PC-3 (cell line): ENCODE measurements at regions not wholly inside any gene's neighbourhood (a gene's known extent, or its start where the extent isn't known, plus 50 kb on each side); places are given as distances from the start of the nearest gene placed in this dataset.
"Not testable (repeated sequence)": the region's sequence is repeated elsewhere in the genome, so short reads cannot be mapped to it uniquely, and the experiment has no call there.

Experiments
- ATAC-seq: fragments of 200-7000 bp; cut with Tn5 transposase; 2 replicates; pipeline ENCODE4 v1.9.1; 2020; ENCODE audit warnings: mild to moderate bottlenecking, moderate library complexity
- BruUV-seq: library from RNA; stranded (reverse); fragments of 400-500 nt; replicated peaks from 2 replicates; lab custom pipeline; 2021; lab: Mats Ljungman, UMichigan
- CTCF ChIA-PET: fragments of 300-600 bp; sonication (Branson Sonifier 250); formaldehyde crosslinking; loops from one replicate; lab custom pipeline; 2022; ENCODE audit warnings: antibody characterized with exemption; lab: Charles Lee
- POLR2A ChIA-PET: fragments of 300-600 bp; sonication (Branson Sonifier 250); formaldehyde crosslinking; loops from one replicate; lab custom pipeline; 2022; ENCODE audit warnings: antibody characterized with exemption; ENCODE audit not compliant: unreplicated experiment; lab: Charles Lee
- DNase-seq: peaks from one replicate; pipeline ENCODE4 v3.0.0-alpha.2; 2015
- H2AFZ ChIP-seq: fragments of 300-600 bp; sonication (generic); 2 replicates; pipeline ENCODE4 v1.6.0; 2016; ENCODE audit warnings: antibody characterized with exemption, low read length
- H3F3A ChIP-seq: fragments of 300-600 bp; sonication (generic); one replicate; pipeline ENCODE4 v1.6.0; 2017; ENCODE audit warnings: antibody characterized with exemption, low read length, control low read depth, mild to moderate bottlenecking; ENCODE audit not compliant: unreplicated experiment
- H3K27ac ChIP-seq: fragments of 300-600 bp; sonication (generic); 2 replicates; pipeline ENCODE4 v1.5.1; 2016; ENCODE audit warnings: mild to moderate bottlenecking, low read length
- H3K27me3 ChIP-seq: fragments of 300-600 bp; sonication (generic); 2 replicates; pipeline ENCODE4 v1.6.1; 2016; ENCODE audit warnings: low read length, mixed read lengths
- H3K36me3 ChIP-seq: fragments of 300-600 bp; sonication (generic); 2 replicates; pipeline ENCODE4 v1.6.1; 2016; ENCODE audit warnings: low read depth, mixed run types, low read length, mixed read lengths
- H3K4me1 ChIP-seq: fragments of 300-600 bp; sonication (generic); 2 replicates; pipeline ENCODE4 v1.5.1; 2016; ENCODE audit warnings: low read length; ENCODE audit not compliant: insufficient read depth
- H3K4me2 ChIP-seq: fragments of 300-600 bp; sonication (generic); 2 replicates; pipeline ENCODE4 v1.6.0; 2016; ENCODE audit warnings: low read length
- H3K4me3 ChIP-seq: fragments of 300-600 bp; sonication (generic); 2 replicates; pipeline ENCODE4 v1.5.1; 2016; ENCODE audit warnings: mild to moderate bottlenecking, low read length, mixed read lengths
- H3K79me2 ChIP-seq: fragments of 300-600 bp; sonication (generic); 2 replicates; pipeline ENCODE4 v1.6.1; 2017; ENCODE audit warnings: low read length, mixed read lengths
- H3K9ac ChIP-seq: fragments of 300-600 bp; sonication (generic); 2 replicates; pipeline ENCODE4 v1.6.0; 2016; ENCODE audit warnings: mild to moderate bottlenecking, low read length
- H3K9me2 ChIP-seq: fragments of 300-600 bp; sonication (generic); replicated peaks from 2 replicates; pipeline ENCODE4 v1.6.1; 2016; ENCODE audit warnings: mixed run types, low read length, mixed read lengths
- H3K9me3 ChIP-seq: fragments of 300-600 bp; sonication (generic); 2 replicates; pipeline ENCODE4 v1.6.1; 2016; ENCODE audit warnings: low read length, mixed read lengths
- H4K20me1 ChIP-seq: fragments of 300-600 bp; sonication (generic); 2 replicates; pipeline ENCODE4 v1.6.1; 2016; ENCODE audit warnings: low read length, mixed read lengths
- CTCF ChIP-seq: fragments of 300-600 bp; sonication (generic); conservative IDR thresholded peaks from 2 replicates; pipeline ENCODE4 v1.5.1; 2017; ENCODE audit warnings: antibody characterized with exemption, low read depth, mild to moderate bottlenecking, low read length
- EZH2 ChIP-seq: fragments of 300-600 bp; sonication (generic); IDR thresholded peaks from one replicate; pipeline ENCODE4 v1.6.1; 2017; ENCODE audit warnings: antibody characterized with exemption, mild to moderate bottlenecking, low read length; ENCODE audit not compliant: unreplicated experiment
- EZH2phosphoT487 ChIP-seq: fragments of 300-600 bp; sonication (generic); IDR thresholded peaks from 2 replicates; pipeline ENCODE4 v1.6.1; 2018; ENCODE audit warnings: mild to moderate bottlenecking, antibody characterized with exemption, low read length, borderline replicate concordance
- intact Hi-C: fragments of 100-400 bp; cut with micrococcal nuclease; formaldehyde crosslinking; loops from 2 replicates; pipeline ENCODE4 v1.9.0; 2023

GRCh38 chr4:66554826-66555225 is 884.5 kb upstream of the EPHA5 start:
- BruUV-seq, result no TSS peak
- no peaks in the 10 kb centered on the region for H3K27me3 ChIP-seq

GRCh38 chr4:66545301-66545700 is 875.0 kb upstream of the EPHA5 start:
- ATAC-seq, H3K9me3 ChIP-seq: not testable (repeated sequence)

More at GRCh38 chr4:66554826-66555225, 884.5 kb upstream of the EPHA5 start:
- Histone ChIP-seq H4K20me1 (no peaks in the 10 kb centered on the region), H3K9me3 (no peaks in the 10 kb centered on the region), H3F3A (no peaks in the 10 kb centered on the region), H3K36me3 (no peaks in the 10 kb centered on the region), H3K9ac (no peak overlapping the region), H3K4me3 (no peak overlapping the region), H3K79me2 (no peaks in the 10 kb centered on the region), H3K27ac (peak overlapping the region; percentile 12; the same call in 1 of the 2 replicates), H3K9me2 (no peaks in the 10 kb centered on the region), H3K4me2 (peak overlapping the region; percentile 25; the same call in 1 of the 2 replicates), H3K4me1 (peaks cover 12% of the 10 kb centered on the region), H2AFZ (no peak overlapping the region)
- ATAC-seq (peak; percentile 35; the same call in 1 of the 2 replicates), DNase-seq (peak; percentile 33)
- intact Hi-C loops, result no loop called here
- TF ChIP-seq CTCF (no peak), EZH2phosphoT487 (no peak), EZH2 (no peak)
- ChIA-PET CTCF (no interaction called here), POLR2A (no interaction called here)

GRCh38 chr4:66544281-66544680 is 874.0 kb upstream of the EPHA5 start:
- Histone ChIP-seq H3K9me2 (no peaks in the 10 kb centered on the region), H3K79me2 (no peaks in the 10 kb centered on the region), H3K4me1 (0 out of 2 replicates have a peak, but pooled peaks cover under 1% of the 10 kb centered on the region), H3K27ac (no peak overlapping the region), H3K36me3 (no peaks in the 10 kb centered on the region), H3F3A (no peaks in the 10 kb centered on the region), H4K20me1 (no peaks in the 10 kb centered on the region), H3K4me3 (no peak overlapping the region), H3K9ac (no peak overlapping the region), H2AFZ (no peak overlapping the region), H3K9me3 (no peaks in the 10 kb centered on the region), H3K27me3 (no peaks in the 10 kb centered on the region), H3K4me2 (no peak overlapping the region)
- ATAC-seq (no peak), DNase-seq (no peak)
- CTCF ChIA-PET, result interaction anchor here (0.5 kb wide), 1 partner anchor 1517 kb away, joined by 3 read pairs; no protein-coding TSS in a partner anchor
- intact Hi-C loops, result no loop called here
- no TSS peak for BruUV-seq
- POLR2A ChIA-PET, result no interaction called here
- TF ChIP-seq EZH2 (no peak), CTCF (no peak), EZH2phosphoT487 (no peak)

More at GRCh38 chr4:66545301-66545700, 875.0 kb upstream of the EPHA5 start:
- H3F3A ChIP-seq, POLR2A ChIA-PET, H3K27ac ChIP-seq, intact Hi-C loops, CTCF ChIA-PET, H3K27me3 ChIP-seq, H3K79me2 ChIP-seq, H3K4me3 ChIP-seq, H3K36me3 ChIP-seq, H2AFZ ChIP-seq, BruUV-seq, H3K9me2 ChIP-seq, DNase-seq, H3K4me1 ChIP-seq, H4K20me1 ChIP-seq, H3K9ac ChIP-seq, H3K4me2 ChIP-seq: not testable (repeated sequence)
